ENCODE measurements at regions not wholly inside any gene's neighbourhood (a gene's known extent, or its start where the extent isn't known, plus 50 kb on each side); places are given as distances from the start of the nearest gene placed in this dataset.

GRCh38 chr13:47120282-47120681, 223.4 kb upstream of the HTR2A start:
- no peak for TF ChIP-seq CTCF (IDR thresholded peaks at IDR 0.05)
- TF ChIP-seq POLR2A (IDR thresholded peaks at IDR 0.05): no peak
